WTC11 (cell line): ENCODE measurements at regions not wholly inside any gene's neighbourhood (a gene's known extent, or its start where the extent isn't known, plus 50 kb on each side); places are given as distances from the start of the nearest gene placed in this dataset.

Experiments used
- ATAC-seq: fragments of 200-7000 bp; cut with Tn5 transposase; 2 replicates; pipeline ENCODE4 v1.10.0; 2021; ENCODE audit warnings: mild to moderate bottlenecking, moderate library complexity
- CTCF ChIA-PET: fragments of 300-600 bp; sonication (Branson Sonifier 250); formaldehyde crosslinking; loops from one replicate; lab custom pipeline; 2021; ENCODE audit warnings: antibody characterized with exemption; lab: Charles Lee
- POLR2A ChIA-PET: fragments of 350-600 bp; sonication (Branson Sonifier 250); formaldehyde crosslinking; loops from one replicate; lab custom pipeline; 2021; ENCODE audit warnings: antibody characterized with exemption; lab: Charles Lee
- DNase-seq: peaks from one replicate; pipeline ENCODE4 v3.0.0; 2021; ENCODE audit warnings: low spot score
- H3K27ac Mint-ChIP-seq: 2 replicates; pipeline ENCODE4 v1.8.0; 2021; ENCODE audit warnings: mixed read lengths
- H3K27me3 Mint-ChIP-seq: 2 replicates; pipeline ENCODE4 v1.8.0; 2021; ENCODE audit warnings: low read depth, mild to moderate bottlenecking, moderate library complexity, mixed read lengths
- H3K36me3 Mint-ChIP-seq: 2 replicates; pipeline ENCODE4 v1.8.0; 2021; ENCODE audit warnings: mixed read lengths
- H3K4me1 Mint-ChIP-seq: 2 replicates; pipeline ENCODE4 v1.8.0; 2022; ENCODE audit warnings: mixed read lengths
- H3K4me3 Mint-ChIP-seq: 2 replicates; pipeline ENCODE4 v1.8.0; 2021; ENCODE audit warnings: mild to moderate bottlenecking, moderate library complexity, mixed read lengths
- H3K9me3 Mint-ChIP-seq: 2 replicates; pipeline ENCODE4 v1.8.0; 2021; ENCODE audit warnings: mixed read lengths
- AFF4 ChIP-seq: sonication (generic); formaldehyde crosslinking; IDR thresholded peaks from 2 replicates; pipeline ENCODE4 v1.8.1; 2023; ENCODE audit warnings: mild to moderate bottlenecking, missing genetic modification reagents, borderline replicate concordance
- ATF3 ChIP-seq: sonication (generic); formaldehyde crosslinking; conservative IDR thresholded peaks from 2 replicates; pipeline ENCODE4 v1.8.1; 2022; ENCODE audit warnings: mild to moderate bottlenecking, missing genetic modification reagents
- CBFB ChIP-seq: sonication (generic); formaldehyde crosslinking; IDR thresholded peaks from 2 replicates; pipeline ENCODE4 v1.8.1; 2022; ENCODE audit warnings: mild to moderate bottlenecking, low read depth, missing genetic modification reagents
- FOXP4 ChIP-seq: sonication (generic); formaldehyde crosslinking; IDR thresholded peaks from 2 replicates; pipeline ENCODE4 v1.8.0; 2022; ENCODE audit warnings: mild to moderate bottlenecking, missing genetic modification reagents
- GRHL2 ChIP-seq: fragments of 250-450 bp; sonication (Bioruptor Pico); IDR thresholded peaks from 2 replicates; pipeline ENCODE4 v1.8.0; 2022; ENCODE audit warnings: mild to moderate bottlenecking, moderate library complexity; ENCODE audit not compliant: insufficient replicate concordance, severe bottlenecking
- JAZF1 ChIP-seq: fragments of 250-450 bp; sonication (Bioruptor Pico); IDR thresholded peaks from 2 replicates; pipeline ENCODE4 v1.9.0; 2021; ENCODE audit warnings: moderate library complexity, mild to moderate bottlenecking, inconsistent platforms
- NR1H2 ChIP-seq: sonication (generic); formaldehyde crosslinking; IDR thresholded peaks from 2 replicates; pipeline ENCODE4 v1.9.0; 2021; ENCODE audit warnings: mild to moderate bottlenecking, moderate library complexity, missing genetic modification reagents
- SMAD3 ChIP-seq: sonication (generic); formaldehyde crosslinking; IDR thresholded peaks from 2 replicates; pipeline ENCODE4 v1.8.0; 2022; ENCODE audit warnings: missing genetic modification reagents, mild to moderate bottlenecking, borderline replicate concordance
- USF1 ChIP-seq: sonication (generic); formaldehyde crosslinking; IDR thresholded peaks from 2 replicates; pipeline ENCODE4 v1.8.0; 2022; ENCODE audit warnings: mild to moderate bottlenecking, missing genetic modification reagents
- ZMAT4 ChIP-seq: fragments of 250-450 bp; sonication (Bioruptor Pico); IDR thresholded peaks from 2 replicates; pipeline ENCODE4 v1.9.0; 2021; ENCODE audit warnings: mild to moderate bottlenecking
- ZNF263 ChIP-seq: sonication (generic); formaldehyde crosslinking; IDR thresholded peaks from 2 replicates; pipeline ENCODE4 v1.8.1; 2022; ENCODE audit warnings: low read depth, mild to moderate bottlenecking, moderate library complexity, missing genetic modification reagents
- TF ChIP-seq, protein P1 (sequence below): sonication (generic); formaldehyde crosslinking; IDR thresholded peaks from 2 replicates; pipeline ENCODE4 v1.8.1; 2023; ENCODE audit warnings: mild to moderate bottlenecking, missing genetic modification reagents
- TF ChIP-seq, protein P2 (sequence below): sonication (generic); formaldehyde crosslinking; IDR thresholded peaks from 2 replicates; pipeline ENCODE4 v1.8.0; 2023; ENCODE audit warnings: missing genetic modification reagents, mild to moderate bottlenecking, borderline replicate concordance

GRCh38 chr4:67292636-67293035, 252.7 kb downstream of the CENPC start:
- H3K27ac Mint-ChIP-seq, result no peak overlapping the region
- H3K27me3 Mint-ChIP-seq, result no peaks in the 10 kb centered on the region; the same call in 1 of the 2 replicates
- TF ChIP-seq ZMAT4 (no peak), ATF3 (CRISPR knock-in tag) (no peak), ZNF263 (CRISPR knock-in tag) (no peak), SMAD3 (CRISPR knock-in tag) (no peak), USF1 (no peak), AFF4 (CRISPR knock-in tag) (no peak), JAZF1 (CRISPR knock-in tag) (no peak), FOXP4 (CRISPR knock-in tag) (no peak), GRHL2 (CRISPR knock-in tag) (no peak), NR1H2 (CRISPR knock-in tag) (no peak), CBFB (CRISPR knock-in tag) (no peak)
- TF ChIP-seq, protein P1, sequence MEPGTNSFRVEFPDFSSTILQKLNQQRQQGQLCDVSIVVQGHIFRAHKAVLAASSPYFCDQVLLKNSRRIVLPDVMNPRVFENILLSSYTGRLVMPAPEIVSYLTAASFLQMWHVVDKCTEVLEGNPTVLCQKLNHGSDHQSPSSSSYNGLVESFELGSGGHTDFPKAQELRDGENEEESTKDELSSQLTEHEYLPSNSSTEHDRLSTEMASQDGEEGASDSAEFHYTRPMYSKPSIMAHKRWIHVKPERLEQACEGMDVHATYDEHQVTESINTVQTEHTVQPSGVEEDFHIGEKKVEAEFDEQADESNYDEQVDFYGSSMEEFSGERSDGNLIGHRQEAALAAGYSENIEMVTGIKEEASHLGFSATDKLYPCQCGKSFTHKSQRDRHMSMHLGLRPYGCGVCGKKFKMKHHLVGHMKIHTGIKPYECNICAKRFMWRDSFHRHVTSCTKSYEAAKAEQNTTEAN, result no peak
- TF ChIP-seq, protein P2, sequence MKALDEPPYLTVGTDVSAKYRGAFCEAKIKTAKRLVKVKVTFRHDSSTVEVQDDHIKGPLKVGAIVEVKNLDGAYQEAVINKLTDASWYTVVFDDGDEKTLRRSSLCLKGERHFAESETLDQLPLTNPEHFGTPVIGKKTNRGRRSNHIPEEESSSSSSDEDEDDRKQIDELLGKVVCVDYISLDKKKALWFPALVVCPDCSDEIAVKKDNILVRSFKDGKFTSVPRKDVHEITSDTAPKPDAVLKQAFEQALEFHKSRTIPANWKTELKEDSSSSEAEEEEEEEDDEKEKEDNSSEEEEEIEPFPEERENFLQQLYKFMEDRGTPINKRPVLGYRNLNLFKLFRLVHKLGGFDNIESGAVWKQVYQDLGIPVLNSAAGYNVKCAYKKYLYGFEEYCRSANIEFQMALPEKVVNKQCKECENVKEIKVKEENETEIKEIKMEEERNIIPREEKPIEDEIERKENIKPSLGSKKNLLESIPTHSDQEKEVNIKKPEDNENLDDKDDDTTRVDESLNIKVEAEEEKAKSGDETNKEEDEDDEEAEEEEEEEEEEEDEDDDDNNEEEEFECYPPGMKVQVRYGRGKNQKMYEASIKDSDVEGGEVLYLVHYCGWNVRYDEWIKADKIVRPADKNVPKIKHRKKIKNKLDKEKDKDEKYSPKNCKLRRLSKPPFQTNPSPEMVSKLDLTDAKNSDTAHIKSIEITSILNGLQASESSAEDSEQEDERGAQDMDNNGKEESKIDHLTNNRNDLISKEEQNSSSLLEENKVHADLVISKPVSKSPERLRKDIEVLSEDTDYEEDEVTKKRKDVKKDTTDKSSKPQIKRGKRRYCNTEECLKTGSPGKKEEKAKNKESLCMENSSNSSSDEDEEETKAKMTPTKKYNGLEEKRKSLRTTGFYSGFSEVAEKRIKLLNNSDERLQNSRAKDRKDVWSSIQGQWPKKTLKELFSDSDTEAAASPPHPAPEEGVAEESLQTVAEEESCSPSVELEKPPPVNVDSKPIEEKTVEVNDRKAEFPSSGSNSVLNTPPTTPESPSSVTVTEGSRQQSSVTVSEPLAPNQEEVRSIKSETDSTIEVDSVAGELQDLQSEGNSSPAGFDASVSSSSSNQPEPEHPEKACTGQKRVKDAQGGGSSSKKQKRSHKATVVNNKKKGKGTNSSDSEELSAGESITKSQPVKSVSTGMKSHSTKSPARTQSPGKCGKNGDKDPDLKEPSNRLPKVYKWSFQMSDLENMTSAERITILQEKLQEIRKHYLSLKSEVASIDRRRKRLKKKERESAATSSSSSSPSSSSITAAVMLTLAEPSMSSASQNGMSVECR, result no peak
- TF ChIP-seq, all 79 proteins: peak for 0
- peaks cover 10% of the 10 kb centered on the region for H3K36me3 Mint-ChIP-seq
- ChIA-PET POLR2A (no interaction called here), CTCF (no interaction called here)
- peaks cover 19% of the 10 kb centered on the region for H3K9me3 Mint-ChIP-seq
- no peak for ATAC-seq
- no peak for DNase-seq
- peaks cover 11% of the 10 kb centered on the region for H3K4me1 Mint-ChIP-seq
- H3K4me3 Mint-ChIP-seq, result no peak overlapping the region
